ENCODE measurements at regions not wholly inside any gene's neighbourhood (a gene's known extent, or its start where the extent isn't known, plus 50 kb on each side); places are given as distances from the start of the nearest gene placed in this dataset.
"Not testable (repeated sequence)": the region's sequence is repeated elsewhere in the genome, so short reads cannot be mapped to it uniquely, and the experiment has no call there.

DNA sequence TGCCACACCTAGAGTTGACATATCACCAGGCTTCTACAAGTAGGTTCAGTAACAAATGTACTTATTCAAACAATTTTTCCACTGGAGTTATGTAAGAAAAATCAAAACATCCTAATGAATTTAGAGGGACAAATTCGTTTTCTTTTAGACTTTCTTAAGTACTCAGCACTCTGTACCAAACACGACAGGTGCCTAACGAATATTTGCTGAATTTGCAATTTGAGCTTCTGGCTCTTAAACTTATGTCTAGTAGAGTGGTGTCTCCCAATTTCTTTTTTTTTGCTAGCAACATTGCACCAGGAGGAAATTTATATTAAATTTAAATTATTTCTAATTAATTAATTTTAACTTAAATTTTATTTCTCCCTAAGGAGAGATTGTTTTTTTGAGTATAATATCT is 397.0 kb downstream of the CNTN3 start:
- no peak overlapping the region for H3K4me3 ChIP-seq (ENCODE audit: low read length)
- no peak for DNase-seq (ENCODE audit: low read depth)
- TF ChIP-seq, protein P1, sequence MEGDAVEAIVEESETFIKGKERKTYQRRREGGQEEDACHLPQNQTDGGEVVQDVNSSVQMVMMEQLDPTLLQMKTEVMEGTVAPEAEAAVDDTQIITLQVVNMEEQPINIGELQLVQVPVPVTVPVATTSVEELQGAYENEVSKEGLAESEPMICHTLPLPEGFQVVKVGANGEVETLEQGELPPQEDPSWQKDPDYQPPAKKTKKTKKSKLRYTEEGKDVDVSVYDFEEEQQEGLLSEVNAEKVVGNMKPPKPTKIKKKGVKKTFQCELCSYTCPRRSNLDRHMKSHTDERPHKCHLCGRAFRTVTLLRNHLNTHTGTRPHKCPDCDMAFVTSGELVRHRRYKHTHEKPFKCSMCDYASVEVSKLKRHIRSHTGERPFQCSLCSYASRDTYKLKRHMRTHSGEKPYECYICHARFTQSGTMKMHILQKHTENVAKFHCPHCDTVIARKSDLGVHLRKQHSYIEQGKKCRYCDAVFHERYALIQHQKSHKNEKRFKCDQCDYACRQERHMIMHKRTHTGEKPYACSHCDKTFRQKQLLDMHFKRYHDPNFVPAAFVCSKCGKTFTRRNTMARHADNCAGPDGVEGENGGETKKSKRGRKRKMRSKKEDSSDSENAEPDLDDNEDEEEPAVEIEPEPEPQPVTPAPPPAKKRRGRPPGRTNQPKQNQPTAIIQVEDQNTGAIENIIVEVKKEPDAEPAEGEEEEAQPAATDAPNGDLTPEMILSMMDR (conservative IDR thresholded peaks at IDR 0.05; ENCODE audit: low read length) = no peak

DNA sequence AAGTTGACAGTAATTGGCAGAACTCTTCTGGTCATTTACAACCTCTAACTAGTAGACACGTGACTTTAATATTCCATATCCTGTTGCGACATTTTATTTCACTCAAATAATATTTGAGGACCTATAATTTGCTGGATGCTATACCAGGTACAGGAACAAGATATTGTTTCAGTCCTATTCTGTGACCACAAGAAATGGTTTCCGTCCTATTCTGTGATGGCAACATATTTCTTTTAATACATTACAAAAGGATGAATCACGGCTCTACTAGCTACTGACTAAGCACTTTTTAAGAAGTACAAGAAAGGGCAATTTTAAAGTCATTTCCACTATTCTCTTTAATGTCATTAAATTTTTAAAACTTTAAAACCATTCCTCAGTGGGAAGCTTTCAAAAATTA is 400.2 kb downstream of the CNTN3 start:
- TF ChIP-seq, protein P1 (conservative IDR thresholded peaks at IDR 0.05; ENCODE audit: low read length) = no peak
- DNase-seq (ENCODE audit: low read depth) = peak; percentile 8
- H3K4me3 ChIP-seq (ENCODE audit: low read length) = no peak overlapping the region

DNA sequence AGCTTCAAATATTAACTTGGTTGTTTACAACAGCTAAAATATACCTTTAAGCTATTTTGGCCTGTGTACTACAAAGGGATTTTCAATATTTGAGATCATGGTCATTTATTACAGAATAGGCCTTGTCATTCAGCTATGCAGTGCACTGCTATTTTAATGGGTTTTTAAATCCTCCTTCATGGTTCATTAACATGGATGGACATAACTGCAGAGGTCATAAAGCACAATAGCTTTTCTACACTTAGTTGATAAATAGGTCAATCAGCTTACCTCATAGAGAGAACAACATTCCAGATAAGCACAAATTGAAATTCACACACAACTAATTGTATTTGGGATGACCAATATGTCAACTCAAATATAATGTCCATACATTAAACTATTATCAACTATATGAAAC is 403.7 kb downstream of the CNTN3 start:
- TF ChIP-seq, protein P1 (conservative IDR thresholded peaks at IDR 0.05; ENCODE audit: low read length) = no peak
- no peak for DNase-seq (ENCODE audit: low read depth)
- H3K4me3 ChIP-seq (ENCODE audit: low read length) = no peak overlapping the region

DNA sequence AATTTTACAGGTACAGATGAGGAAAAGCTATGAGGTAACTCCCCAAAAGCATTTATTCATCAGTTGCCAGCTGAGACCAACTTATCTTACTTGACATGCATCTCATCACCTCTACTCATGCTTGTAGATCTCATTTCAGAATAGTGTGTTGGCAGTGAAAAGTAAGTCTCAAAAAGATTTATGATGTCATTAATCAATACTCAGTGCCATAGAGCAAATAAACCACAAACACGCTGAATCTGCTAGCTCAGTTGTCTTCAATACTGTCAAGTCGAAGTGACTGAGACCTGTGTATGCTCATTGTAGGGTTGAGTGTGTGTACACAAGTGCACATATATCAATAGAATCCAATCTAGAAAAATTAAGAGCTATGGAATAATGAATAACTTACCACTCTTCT is 413.5 kb downstream of the CNTN3 start:
- no peak for DNase-seq (ENCODE audit: low read depth)
- TF ChIP-seq, protein P1 (conservative IDR thresholded peaks at IDR 0.05; ENCODE audit: low read length) = no peak
- no peak overlapping the region for H3K4me3 ChIP-seq (ENCODE audit: low read length)

DNA sequence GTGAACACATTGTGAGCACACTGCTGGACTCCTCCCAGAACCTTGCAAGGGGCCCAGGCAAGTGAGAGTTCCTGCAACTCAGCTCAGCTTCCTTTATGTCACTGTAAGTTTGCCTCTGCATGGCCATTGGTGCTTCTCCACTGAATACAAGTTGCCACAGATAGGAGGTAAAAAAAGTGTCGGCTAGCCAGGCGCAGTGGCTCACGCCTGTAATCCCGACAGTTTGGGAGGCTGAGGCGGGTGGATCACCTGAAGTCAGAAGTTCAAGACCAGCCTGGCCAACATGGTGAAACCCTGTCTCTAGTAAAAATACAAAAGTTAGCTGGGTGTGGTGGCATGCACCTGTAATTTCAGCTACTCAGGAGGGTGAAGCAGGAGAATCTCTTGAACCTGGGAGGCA is 435.8 kb downstream of the CNTN3 start:
- not testable (repeated sequence) for DNase-seq (ENCODE audit: low read depth); H3K4me3 ChIP-seq (ENCODE audit: low read length)

DNA sequence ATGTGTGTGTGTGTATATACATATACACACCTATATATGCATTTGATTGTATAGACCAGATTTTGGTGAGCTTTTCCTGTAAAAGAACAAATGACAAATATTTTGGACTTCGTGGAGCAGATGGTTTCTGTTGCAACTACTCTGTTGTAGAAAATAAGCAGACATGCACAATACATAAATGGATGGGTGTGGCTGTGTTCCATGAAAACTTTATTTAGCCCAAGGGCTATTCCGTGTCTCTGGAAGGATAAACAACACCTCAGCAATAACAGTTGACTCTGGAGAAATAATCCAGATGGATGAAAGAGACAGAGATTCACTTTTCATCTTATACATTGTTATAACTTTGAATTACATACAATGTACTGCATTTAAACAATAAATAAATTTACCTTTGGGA is 441.4 kb downstream of the CNTN3 start:
- TF ChIP-seq, protein P1 (conservative IDR thresholded peaks at IDR 0.05; ENCODE audit: low read length) = no peak
- no peak overlapping the region for H3K4me3 ChIP-seq (ENCODE audit: low read length)
- DNase-seq (ENCODE audit: low read depth) = no peak

DNA sequence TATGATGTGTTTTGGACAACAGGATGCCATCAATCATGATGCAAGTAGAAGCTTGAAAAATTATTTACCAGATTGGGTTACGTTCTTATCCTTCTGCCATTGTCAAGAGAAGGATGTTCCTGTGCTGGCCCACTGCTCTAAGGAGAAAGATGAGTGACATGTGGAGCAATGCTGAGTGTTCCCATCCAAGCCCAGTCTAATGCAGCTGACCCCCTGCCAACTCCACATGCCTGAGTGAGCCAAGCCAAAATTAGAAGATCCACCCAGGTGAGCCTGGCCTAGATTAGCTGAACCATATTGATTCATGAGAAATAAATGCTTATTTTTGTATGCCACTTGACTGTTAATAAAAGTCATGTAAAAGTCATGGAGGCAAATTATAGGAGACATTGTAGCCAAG is 446.5 kb downstream of the CNTN3 start:
- DNase-seq (ENCODE audit: low read depth) = no peak
- TF ChIP-seq, protein P1 (conservative IDR thresholded peaks at IDR 0.05; ENCODE audit: low read length) = no peak
- H3K4me3 ChIP-seq (ENCODE audit: low read length) = no peak overlapping the region

DNA sequence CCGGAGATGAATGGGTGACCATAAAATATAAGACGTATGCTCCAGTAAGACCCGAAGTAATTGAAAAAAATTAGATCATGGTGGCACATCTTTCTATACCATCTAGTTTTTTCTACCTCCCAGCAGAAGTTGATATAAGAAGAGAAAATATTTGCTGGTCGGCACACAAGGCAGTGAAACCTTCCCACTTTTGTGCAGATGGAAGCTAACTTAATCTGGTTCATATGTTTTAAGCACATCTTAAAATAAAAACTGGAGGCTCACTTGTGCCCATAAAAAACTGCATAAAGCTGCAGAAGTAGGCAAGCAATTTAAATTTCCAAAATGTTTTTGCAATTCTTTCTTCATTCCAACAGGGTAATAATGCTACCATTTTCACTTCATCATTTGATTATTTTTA is 449.2 kb downstream of the CNTN3 start:
- no peak overlapping the region for H3K4me3 ChIP-seq (ENCODE audit: low read length)
- TF ChIP-seq, protein P1 (conservative IDR thresholded peaks at IDR 0.05; ENCODE audit: low read length) = no peak

More for the DNA sequence above, 449.2 kb downstream of the CNTN3 start:
- DNase-seq (ENCODE audit: low read depth) = no peak
